WERI-Rb-1 (cell line): ENCODE measurements at regions not wholly inside any gene's neighbourhood (a gene's known extent, or its start where the extent isn't known, plus 50 kb on each side); places are given as distances from the start of the nearest gene placed in this dataset.

Experiments used
- DNase-seq: peaks from one replicate; pipeline ENCODE4 v3.0.0-alpha.2; 2020
- H3K27ac ChIP-seq: fragments of 250-450 bp; sonication (Bioruptor Pico); 2 replicates; pipeline ENCODE4 v1.5.1; 2020; ENCODE audit warnings: mild to moderate bottlenecking, moderate library complexity
- H3K27me3 ChIP-seq: fragments of 250-450 bp; sonication (Bioruptor Pico); 2 replicates; pipeline ENCODE4 v1.5.1; 2021; ENCODE audit warnings: mild to moderate bottlenecking, low read depth, moderate library complexity; ENCODE audit not compliant: insufficient read depth, severe bottlenecking
- H3K36me3 ChIP-seq: fragments of 250-450 bp; sonication (Bioruptor Pico); 2 replicates; pipeline ENCODE4 v1.5.1; 2020; ENCODE audit warnings: mild to moderate bottlenecking, moderate library complexity
- H3K4me3 ChIP-seq: 2 replicates; pipeline ENCODE4 v1.5.1; 2011; ENCODE audit warnings: low read depth, mild to moderate bottlenecking, control low read depth, low read length
- H3K9me3 ChIP-seq: fragments of 250-450 bp; sonication (Bioruptor Pico); 2 replicates; pipeline ENCODE4 v1.5.1; 2021; ENCODE audit warnings: mild to moderate bottlenecking, moderate library complexity; ENCODE audit not compliant: severe bottlenecking
- CTCF ChIP-seq: IDR thresholded peaks from 2 replicates; pipeline ENCODE4 v1.5.1; 2011; ENCODE audit warnings: low read depth, mild to moderate bottlenecking, control low read depth, inconsistent platforms, low read length

- Histone ChIP-seq H3K4me3 (no peak overlapping the region), H3K36me3 (no peaks in the 10 kb centered on the region)
- no peak for DNase-seq
Observed at GRCh38 chr1:14039582-14040430, 339.8 kb downstream of the PRDM2 start.

GRCh38 chr1:14049965-14050364 is 350.0 kb downstream of the PRDM2 start:
- TF ChIP-seq CTCF: no peak
- H3K9me3 ChIP-seq: no peaks in the 10 kb centered on the region
- peaks cover 64% of the 10 kb centered on the region for H3K27me3 ChIP-seq
- no peak overlapping the region for H3K4me3 ChIP-seq
- no peaks in the 10 kb centered on the region for H3K36me3 ChIP-seq
- DNase-seq: no peak
- H3K27ac ChIP-seq: no peak overlapping the region

More at GRCh38 chr1:14039582-14040430, 339.8 kb downstream of the PRDM2 start:
- H3K9me3 ChIP-seq: peaks cover 6% of the 10 kb centered on the region
- TF ChIP-seq CTCF: no peak
- H3K27me3 ChIP-seq: peaks cover 49% of the 10 kb centered on the region
- no peak overlapping the region for H3K27ac ChIP-seq

- no peaks in the 10 kb centered on the region for H3K36me3 ChIP-seq
- H3K27me3 ChIP-seq: peaks cover 77% of the 10 kb centered on the region
- no peaks in the 10 kb centered on the region for H3K9me3 ChIP-seq
- DNase-seq: no peak
- no peak for TF ChIP-seq CTCF
- H3K27ac ChIP-seq: no peak overlapping the region
- H3K4me3 ChIP-seq: no peak overlapping the region
Observed at GRCh38 chr1:14055442-14056223, 355.6 kb downstream of the PRDM2 start.

GRCh38 chr1:14057640-14058039 is 357.7 kb downstream of the PRDM2 start:
- Histone ChIP-seq H3K36me3 (no peaks in the 10 kb centered on the region), H3K9me3 (no peaks in the 10 kb centered on the region), H3K27ac (no peak overlapping the region), H3K27me3 (peaks cover 75% of the 10 kb centered on the region), H3K4me3 (no peak overlapping the region)
- no peak for TF ChIP-seq CTCF
- DNase-seq: no peak

GRCh38 chr1:14061204-14061603 is 361.2 kb downstream of the PRDM2 start:
- H3K27me3 ChIP-seq: peaks cover 63% of the 10 kb centered on the region

More at GRCh38 chr1:14061204-14061603, 361.2 kb downstream of the PRDM2 start:
- no peak overlapping the region for H3K4me3 ChIP-seq
- TF ChIP-seq CTCF: no peak
- no peaks in the 10 kb centered on the region for H3K9me3 ChIP-seq
- no peaks in the 10 kb centered on the region for H3K36me3 ChIP-seq
- DNase-seq: no peak
- no peak overlapping the region for H3K27ac ChIP-seq
